MM.1S (cell line): ENCODE measurements at regions not wholly inside any gene's neighbourhood (a gene's known extent, or its start where the extent isn't known, plus 50 kb on each side); places are given as distances from the start of the nearest gene placed in this dataset.

Source experiments
- DNase-seq: peaks from one replicate; pipeline ENCODE4 v3.0.0-alpha.2; 2015
- H2AFZ ChIP-seq: fragments of 300-600 bp; sonication (generic); 2 replicates; pipeline ENCODE4 v1.6.0; 2016; ENCODE audit warnings: antibody characterized with exemption, low read length
- H3F3A ChIP-seq: fragments of 300-600 bp; sonication (generic); 2 replicates; pipeline ENCODE4 v1.6.1; 2016; ENCODE audit warnings: mild to moderate bottlenecking, antibody characterized with exemption, low read length, moderate library complexity, mixed read lengths; ENCODE audit not compliant: insufficient read depth
- H3K27ac ChIP-seq: fragments of 300-600 bp; sonication (generic); 2 replicates; pipeline ENCODE4 v1.5.1; 2016; ENCODE audit warnings: mild to moderate bottlenecking, low read length
- H3K27me3 ChIP-seq: fragments of 300-600 bp; sonication (generic); replicated peaks from 2 replicates; pipeline ENCODE4 v1.6.0; 2016; ENCODE audit warnings: low read length; ENCODE audit not compliant: insufficient read depth
- H3K36me3 ChIP-seq: fragments of 300-600 bp; sonication (generic); replicated peaks from 2 replicates; pipeline ENCODE4 v1.6.1; 2016; ENCODE audit warnings: mild to moderate bottlenecking, low read length, mixed read lengths; ENCODE audit not compliant: insufficient read depth
- H3K4me1 ChIP-seq: fragments of 300-600 bp; sonication (generic); 2 replicates; pipeline ENCODE4 v1.6.1; 2016; ENCODE audit warnings: low read length, mixed read lengths
- H3K4me2 ChIP-seq: fragments of 300-600 bp; sonication (generic); 2 replicates; pipeline ENCODE4 v1.6.0; 2016; ENCODE audit warnings: low read depth, low read length
- H3K4me3 ChIP-seq: fragments of 300-600 bp; sonication (generic); 2 replicates; pipeline ENCODE4 v1.5.1; 2016; ENCODE audit warnings: low read length, mixed read lengths
- H3K79me2 ChIP-seq: fragments of 300-600 bp; sonication (generic); 2 replicates; pipeline ENCODE4 v1.6.1; 2016; ENCODE audit warnings: mixed run types, low read length, mixed read lengths
- H3K9ac ChIP-seq: fragments of 300-600 bp; sonication (generic); 2 replicates; pipeline ENCODE4 v1.6.1; 2016; ENCODE audit warnings: low read length, mixed read lengths
- H3K9me2 ChIP-seq: fragments of 300-600 bp; sonication (generic); replicated peaks from 2 replicates; pipeline ENCODE4 v1.6.1; 2016; ENCODE audit warnings: mild to moderate bottlenecking, low read length, mixed read lengths; ENCODE audit not compliant: insufficient read depth
- H3K9me3 ChIP-seq: fragments of 300-600 bp; sonication (generic); replicated peaks from 2 replicates; pipeline ENCODE4 v1.6.1; 2016; ENCODE audit warnings: mild to moderate bottlenecking, low read length, mixed read lengths; ENCODE audit not compliant: insufficient read depth
- H4K20me1 ChIP-seq: fragments of 300-600 bp; sonication (generic); 2 replicates; pipeline ENCODE4 v1.6.1; 2016; ENCODE audit warnings: mild to moderate bottlenecking, low read length, moderate library complexity, mixed read lengths; ENCODE audit not compliant: insufficient read depth
- CTCF ChIP-seq: fragments of 300-600 bp; sonication (generic); IDR thresholded peaks from 2 replicates; pipeline ENCODE4 v1.5.1; 2016; ENCODE audit warnings: antibody characterized with exemption, low read length, mixed read lengths
- EZH2 ChIP-seq: fragments of 300-600 bp; sonication (generic); optimal IDR thresholded peaks from 2 replicates; pipeline ENCODE3; 2017; ENCODE audit warnings: low read depth, mild to moderate bottlenecking, antibody characterized with exemption, low read length, mixed read lengths
- EZH2phosphoT487 ChIP-seq: fragments of 300-600 bp; sonication (generic); IDR thresholded peaks from 2 replicates; pipeline ENCODE4 v1.6.1; 2018; ENCODE audit warnings: antibody characterized with exemption, low read length

GRCh38 chr13:99700468-99700867, 199.2 kb downstream of the TM9SF2 start:
- H3K79me2 ChIP-seq: no peaks in the 10 kb centered on the region
- no peak overlapping the region for H3K4me2 ChIP-seq
- no peaks in the 10 kb centered on the region for H3K4me1 ChIP-seq
- no peak overlapping the region for H2AFZ ChIP-seq
- no peaks in the 10 kb centered on the region for H4K20me1 ChIP-seq
- H3K9me2 ChIP-seq: no peaks in the 10 kb centered on the region
- H3K4me3 ChIP-seq: no peak overlapping the region
- no peaks in the 10 kb centered on the region for H3F3A ChIP-seq
- TF ChIP-seq EZH2phosphoT487: no peak
- TF ChIP-seq CTCF: no peak
- TF ChIP-seq EZH2: no peak
- no peaks in the 10 kb centered on the region for H3K9me3 ChIP-seq
- H3K27me3 ChIP-seq: no peaks in the 10 kb centered on the region
- no peak overlapping the region for H3K27ac ChIP-seq
- H3K9ac ChIP-seq: no peak overlapping the region
- DNase-seq: no peak
- H3K36me3 ChIP-seq: no peaks in the 10 kb centered on the region

- Histone ChIP-seq H4K20me1 (no peaks in the 10 kb centered on the region), H3K4me2 (no peak overlapping the region), H3K9me2 (no peaks in the 10 kb centered on the region), H3K9me3 (no peaks in the 10 kb centered on the region), H3K79me2 (no peaks in the 10 kb centered on the region), H3F3A (no peaks in the 10 kb centered on the region), H3K27me3 (no peaks in the 10 kb centered on the region), H3K36me3 (no peaks in the 10 kb centered on the region), H3K9ac (no peak overlapping the region), H2AFZ (no peak overlapping the region), H3K4me1 (no peaks in the 10 kb centered on the region), H3K27ac (no peak overlapping the region), H3K4me3 (no peak overlapping the region)
- DNase-seq: no peak
- TF ChIP-seq EZH2 (no peak), CTCF (no peak), EZH2phosphoT487 (no peak)
Measured at GRCh38 chr13:99698816-99699099, 197.5 kb downstream of the TM9SF2 start.

- Histone ChIP-seq H3K27ac (no peak overlapping the region), H3K4me1 (no peaks in the 10 kb centered on the region), H3K4me3 (no peak overlapping the region), H3K36me3 (no peaks in the 10 kb centered on the region), H3K9me2 (no peaks in the 10 kb centered on the region), H3F3A (no peaks in the 10 kb centered on the region), H3K4me2 (no peak overlapping the region), H2AFZ (no peak overlapping the region), H3K27me3 (no peaks in the 10 kb centered on the region), H3K79me2 (no peaks in the 10 kb centered on the region), H3K9me3 (no peaks in the 10 kb centered on the region), H4K20me1 (no peaks in the 10 kb centered on the region), H3K9ac (no peak overlapping the region)
- TF ChIP-seq CTCF (no peak), EZH2phosphoT487 (no peak), EZH2 (no peak)
- DNase-seq: no peak
Measured at GRCh38 chr13:99698010-99698815, 196.9 kb downstream of the TM9SF2 start.
